Thoracic aorta (tissue), 2 donors: ENCODE measurements at regions not wholly inside any gene's neighbourhood (a gene's known extent, or its start where the extent isn't known, plus 50 kb on each side); places are given as distances from the start of the nearest gene placed in this dataset.
"Not testable (repeated sequence)": the region's sequence is repeated elsewhere in the genome, so short reads cannot be mapped to it uniquely, and the experiment has no call there.

Experiments used
- ATAC-seq: fragments of 150-250 bp; one replicate; pipeline ENCODE4 v1.8.0; 2017; ENCODE audit warnings: low read depth; ENCODE audit not compliant: insufficient number of reproducible peaks, low FRiP score
- DNase-seq: peaks from one replicate; pipeline ENCODE4 v3.0.0-alpha.2; 2020; ENCODE audit warnings: low spot score
- H3K27ac ChIP-seq, 2 donors: fragments of 200-600 bp; sonication (generic); 1 replicate in 1 of 2; 2 replicates in 1 of 2; pipeline ENCODE4 v1.5.1; 2016; ENCODE audit warnings: mild to moderate bottlenecking in 2 of 2, moderate library complexity in 2 of 2
- H3K27me3 ChIP-seq: fragments of 200-600 bp; sonication (generic); replicated peaks from 2 replicates; pipeline ENCODE4 v1.6.0; 2016; ENCODE audit warnings: mild to moderate bottlenecking; ENCODE audit not compliant: insufficient read depth
- H3K36me3 ChIP-seq: fragments of 200-600 bp; sonication (generic); one replicate; pipeline ENCODE4 v1.5.1; 2016
- H3K4me1 ChIP-seq, 2 donors: fragments of 200-600 bp; sonication (generic); 1 replicate in 1 of 2; 2 replicates in 1 of 2; pipeline versions ENCODE4 v1.5.1 to v1.6.0; 2016; ENCODE audit warnings: low read depth in 2 of 2, mild to moderate bottlenecking in 1 of 2; ENCODE audit not compliant: control insufficient read depth in 1 of 2
- H3K4me3 ChIP-seq: fragments of 200-600 bp; sonication (generic); 2 replicates; pipeline ENCODE4 v1.5.1; 2016; ENCODE audit warnings: mild to moderate bottlenecking
- H3K9me3 ChIP-seq: fragments of 200-600 bp; sonication (generic); 2 replicates; pipeline ENCODE4 v1.5.1; 2016
- TF ChIP-seq, protein P1 (sequence below): fragments of 200-600 bp; sonication (generic); IDR thresholded peaks from one replicate; pipeline ENCODE4 v1.5.1; 2019; ENCODE audit warnings: antibody characterized with exemption

DNA sequence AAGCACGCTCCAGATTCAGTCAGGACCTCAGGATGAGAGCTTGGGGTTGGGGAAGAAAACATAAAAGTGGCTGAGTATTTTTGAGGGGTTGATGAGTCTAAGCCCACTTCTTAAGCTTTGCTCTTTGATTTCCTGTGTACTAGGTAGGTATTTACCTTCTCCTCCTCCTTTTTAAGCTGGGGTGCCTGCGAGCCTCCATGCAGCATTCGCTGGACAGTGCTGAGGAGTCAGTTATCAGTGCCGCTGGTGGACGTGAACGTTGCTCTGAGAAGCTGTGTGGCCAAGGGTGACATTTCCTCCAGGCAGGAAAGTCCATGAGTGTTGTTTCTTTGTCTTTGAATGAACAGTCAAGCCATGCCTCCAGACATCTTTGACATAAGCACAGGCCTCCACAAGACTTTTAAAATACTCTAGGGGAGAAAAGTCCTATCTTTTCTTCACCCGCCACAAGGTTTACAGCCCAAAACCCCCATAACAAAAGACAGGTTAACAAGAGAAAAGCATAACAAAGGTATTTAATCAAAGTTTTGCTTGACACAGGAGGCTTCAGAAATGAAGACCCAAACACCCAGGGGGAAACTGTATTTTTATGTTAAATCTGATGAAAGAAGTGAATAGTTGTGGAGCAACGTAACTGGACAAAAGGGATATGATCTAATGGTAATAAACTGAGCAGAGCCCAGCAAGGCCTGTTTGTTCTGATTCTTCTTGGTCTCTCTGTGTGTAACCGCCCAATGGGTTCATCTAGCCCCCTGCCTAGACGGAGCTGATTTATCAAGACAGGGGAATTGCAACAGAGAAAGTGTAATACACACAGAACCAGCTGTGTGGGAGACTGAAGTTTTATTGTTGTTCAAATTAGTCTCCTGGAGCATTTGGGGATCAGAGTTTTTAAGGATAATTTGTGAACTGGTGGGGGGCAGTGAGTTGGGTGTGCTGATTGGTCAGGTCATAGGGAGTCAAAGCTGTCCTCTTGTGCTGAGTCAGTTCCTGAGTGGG, 217.9 kb downstream of the SPATA31A1 start:
- not testable (repeated sequence) for H3K9me3 ChIP-seq, ATAC-seq, H3K4me1 ChIP-seq, H3K36me3 ChIP-seq, H3K27me3 ChIP-seq, H3K4me3 ChIP-seq, H3K27ac ChIP-seq, DNase-seq

DNA sequence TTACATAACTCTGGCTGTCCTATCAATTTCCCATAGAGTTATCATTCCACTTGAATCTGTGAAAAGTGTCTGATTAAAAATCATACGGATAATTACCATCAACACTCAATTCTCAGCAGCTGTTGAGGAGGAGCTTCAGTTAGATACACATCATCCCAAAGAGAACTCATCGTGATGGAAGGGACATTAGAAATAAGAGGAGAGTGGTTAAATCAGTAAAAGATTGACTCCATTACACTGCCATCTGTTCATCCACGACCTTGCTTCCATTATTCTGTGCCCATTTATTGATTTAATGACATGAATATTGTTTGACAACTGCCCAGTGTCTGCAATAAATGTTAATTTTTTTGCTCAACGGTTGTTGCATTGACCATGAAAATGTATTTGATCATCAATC, 223.5 kb downstream of the SPATA31A1 start:
- not testable (repeated sequence) for H3K27me3 ChIP-seq, H3K27ac ChIP-seq, ATAC-seq, H3K36me3 ChIP-seq, H3K9me3 ChIP-seq, H3K4me3 ChIP-seq, H3K4me1 ChIP-seq, DNase-seq

DNA sequence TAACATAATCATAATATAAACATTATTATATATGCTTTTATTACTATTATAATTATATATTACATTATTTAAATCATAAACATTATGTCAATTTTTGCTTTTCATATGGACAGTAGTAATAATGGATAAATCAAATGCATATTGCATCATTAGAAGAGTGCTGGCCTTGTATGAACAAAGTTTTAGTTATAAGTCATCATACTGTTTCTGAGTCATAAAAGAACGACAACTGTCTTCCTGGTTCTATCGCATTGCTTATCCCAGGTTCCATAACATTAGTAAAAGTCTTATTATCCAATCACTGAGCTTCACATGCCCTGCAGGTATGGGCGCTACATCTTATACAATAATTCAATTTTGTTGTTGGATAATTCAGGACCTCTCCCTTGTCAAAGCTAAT, 225.8 kb downstream of the SPATA31A1 start:
- not testable (repeated sequence) for H3K4me1 ChIP-seq, H3K36me3 ChIP-seq, H3K4me3 ChIP-seq, H3K27ac ChIP-seq, ATAC-seq, H3K9me3 ChIP-seq, DNase-seq, H3K27me3 ChIP-seq

DNA sequence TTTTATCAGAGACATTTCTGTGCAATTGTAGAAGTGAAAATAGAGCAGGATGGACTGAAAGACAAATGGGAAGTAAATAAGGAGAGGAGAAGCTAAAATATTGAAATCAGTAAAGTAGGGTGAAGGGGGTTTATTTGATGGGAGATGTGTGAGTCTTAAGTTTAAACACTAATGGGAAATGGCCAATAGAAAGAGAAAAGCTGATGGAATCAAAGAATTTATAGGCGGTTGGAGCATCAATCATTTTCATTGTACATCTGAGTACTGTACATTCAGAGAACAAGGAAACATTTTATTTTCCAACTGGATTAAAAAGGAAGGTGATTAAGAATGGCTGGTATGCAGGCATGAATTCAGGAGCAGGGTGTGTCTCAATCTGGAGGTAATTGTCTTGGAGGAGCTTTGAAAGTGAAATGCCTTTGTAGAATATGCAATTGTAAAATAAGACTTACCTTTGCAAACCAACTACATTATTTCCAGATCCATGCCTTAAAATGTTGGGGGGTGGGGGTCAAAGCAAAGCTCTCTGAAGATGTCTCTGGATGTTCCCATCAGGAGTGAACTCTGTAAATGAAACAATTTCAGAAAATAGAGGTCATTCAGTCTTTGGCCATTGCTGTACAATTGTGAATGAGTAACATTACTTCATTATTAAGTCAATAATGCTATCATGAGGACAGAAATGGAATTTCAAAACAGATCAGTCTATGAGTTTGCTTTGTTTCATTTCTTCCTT, 227.4 kb downstream of the SPATA31A1 start:
- H3K4me1 ChIP-seq: not testable (repeated sequence)

DNA sequence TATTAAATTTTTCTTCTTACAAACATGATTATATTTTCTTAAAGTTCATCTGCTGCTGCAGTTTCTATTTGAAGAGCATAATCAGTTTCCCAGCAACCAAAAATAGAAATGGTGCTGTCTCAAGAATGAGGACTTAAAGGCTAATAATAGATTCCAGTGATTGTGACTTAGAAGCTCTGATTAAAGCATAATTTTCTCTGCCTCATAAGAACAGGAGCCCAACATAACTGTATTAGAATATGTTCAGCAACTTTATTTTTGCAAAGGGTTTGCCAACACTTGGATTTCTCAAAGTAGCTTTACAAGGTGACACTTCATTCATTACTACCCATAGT, 227.9 kb downstream of the SPATA31A1 start:
- H3K27me3 ChIP-seq, H3K9me3 ChIP-seq, DNase-seq, H3K4me3 ChIP-seq, H3K27ac ChIP-seq, H3K4me1 ChIP-seq, ATAC-seq, H3K36me3 ChIP-seq: not testable (repeated sequence)

More for the DNA sequence above, 227.4 kb downstream of the SPATA31A1 start:
- not testable (repeated sequence) for H3K36me3 ChIP-seq, ATAC-seq, H3K9me3 ChIP-seq, H3K4me3 ChIP-seq, DNase-seq, H3K27ac ChIP-seq, H3K27me3 ChIP-seq

DNA sequence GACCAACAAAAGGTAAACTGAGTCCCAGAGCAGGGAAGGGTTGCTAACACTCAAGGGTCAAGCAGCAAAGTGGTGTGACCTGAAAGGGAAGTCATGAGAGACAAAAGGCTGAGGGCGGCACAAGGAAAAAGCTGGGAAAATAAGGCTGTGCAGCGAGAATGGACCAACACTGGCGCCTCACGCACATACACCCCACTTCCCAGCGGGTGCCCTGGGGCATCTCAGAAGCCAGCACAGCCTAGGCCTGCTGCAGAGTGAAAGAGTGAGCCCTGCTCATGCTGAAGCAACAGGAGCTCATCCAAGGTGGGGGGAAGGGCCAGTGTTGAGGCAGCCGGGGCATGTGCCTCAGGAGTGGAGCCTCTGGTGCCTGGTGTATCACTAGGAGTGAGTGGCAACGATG, 229.8 kb downstream of the SPATA31A1 start:
- not testable (repeated sequence) for DNase-seq, H3K27me3 ChIP-seq, H3K4me3 ChIP-seq, H3K27ac ChIP-seq, H3K4me1 ChIP-seq, H3K36me3 ChIP-seq, H3K9me3 ChIP-seq, ATAC-seq

DNA sequence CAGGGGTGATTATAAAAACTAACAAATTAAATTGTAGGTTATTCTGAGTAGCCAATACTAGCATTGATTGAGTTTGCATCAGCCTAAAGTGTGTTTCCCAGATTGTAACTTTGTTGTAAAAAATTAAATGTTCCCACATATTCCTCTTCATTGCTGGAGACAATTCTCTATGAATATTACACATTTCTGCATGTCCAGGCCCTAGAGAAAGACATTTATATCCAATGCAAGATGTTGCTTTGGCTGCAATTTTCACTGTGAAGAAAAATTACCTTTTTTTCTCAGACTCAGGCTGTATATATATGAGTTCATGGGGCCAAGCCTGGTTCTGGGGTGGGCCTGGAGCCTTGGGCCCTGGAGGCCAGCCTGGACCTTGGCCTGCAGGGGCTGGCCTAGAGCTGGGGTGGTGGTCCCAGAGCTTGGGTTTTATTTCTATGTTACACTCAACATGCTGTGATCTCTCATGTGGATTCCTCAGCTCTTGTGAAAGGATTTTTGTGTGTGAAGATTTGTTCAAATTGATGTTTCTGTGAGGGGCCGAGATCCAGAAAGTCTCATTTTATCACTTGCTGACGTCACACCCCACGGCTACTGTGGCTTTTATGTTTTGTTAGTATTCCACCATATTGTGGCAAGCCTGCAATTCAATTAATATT, 232.5 kb downstream of the SPATA31A1 start:
- Histone ChIP-seq H3K4me3 (no peak overlapping the region), H3K4me1 (no peaks in the 10 kb centered on the region), H3K9me3 (no peaks in the 10 kb centered on the region), H3K27me3 (no peaks in the 10 kb centered on the region), H3K36me3 (no peaks in the 10 kb centered on the region), H3K27ac (no peak overlapping the region)
- no peak for DNase-seq
- no peak for ATAC-seq
- TF ChIP-seq, protein P1, sequence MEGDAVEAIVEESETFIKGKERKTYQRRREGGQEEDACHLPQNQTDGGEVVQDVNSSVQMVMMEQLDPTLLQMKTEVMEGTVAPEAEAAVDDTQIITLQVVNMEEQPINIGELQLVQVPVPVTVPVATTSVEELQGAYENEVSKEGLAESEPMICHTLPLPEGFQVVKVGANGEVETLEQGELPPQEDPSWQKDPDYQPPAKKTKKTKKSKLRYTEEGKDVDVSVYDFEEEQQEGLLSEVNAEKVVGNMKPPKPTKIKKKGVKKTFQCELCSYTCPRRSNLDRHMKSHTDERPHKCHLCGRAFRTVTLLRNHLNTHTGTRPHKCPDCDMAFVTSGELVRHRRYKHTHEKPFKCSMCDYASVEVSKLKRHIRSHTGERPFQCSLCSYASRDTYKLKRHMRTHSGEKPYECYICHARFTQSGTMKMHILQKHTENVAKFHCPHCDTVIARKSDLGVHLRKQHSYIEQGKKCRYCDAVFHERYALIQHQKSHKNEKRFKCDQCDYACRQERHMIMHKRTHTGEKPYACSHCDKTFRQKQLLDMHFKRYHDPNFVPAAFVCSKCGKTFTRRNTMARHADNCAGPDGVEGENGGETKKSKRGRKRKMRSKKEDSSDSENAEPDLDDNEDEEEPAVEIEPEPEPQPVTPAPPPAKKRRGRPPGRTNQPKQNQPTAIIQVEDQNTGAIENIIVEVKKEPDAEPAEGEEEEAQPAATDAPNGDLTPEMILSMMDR: no peak
